ENCODE measurements at regions not wholly inside any gene's neighbourhood (a gene's known extent, or its start where the extent isn't known, plus 50 kb on each side); places are given as distances from the start of the nearest gene placed in this dataset.
A peak's percentile ranks its signal among the peaks of the same experiment; 100 is the strongest.

DNA sequence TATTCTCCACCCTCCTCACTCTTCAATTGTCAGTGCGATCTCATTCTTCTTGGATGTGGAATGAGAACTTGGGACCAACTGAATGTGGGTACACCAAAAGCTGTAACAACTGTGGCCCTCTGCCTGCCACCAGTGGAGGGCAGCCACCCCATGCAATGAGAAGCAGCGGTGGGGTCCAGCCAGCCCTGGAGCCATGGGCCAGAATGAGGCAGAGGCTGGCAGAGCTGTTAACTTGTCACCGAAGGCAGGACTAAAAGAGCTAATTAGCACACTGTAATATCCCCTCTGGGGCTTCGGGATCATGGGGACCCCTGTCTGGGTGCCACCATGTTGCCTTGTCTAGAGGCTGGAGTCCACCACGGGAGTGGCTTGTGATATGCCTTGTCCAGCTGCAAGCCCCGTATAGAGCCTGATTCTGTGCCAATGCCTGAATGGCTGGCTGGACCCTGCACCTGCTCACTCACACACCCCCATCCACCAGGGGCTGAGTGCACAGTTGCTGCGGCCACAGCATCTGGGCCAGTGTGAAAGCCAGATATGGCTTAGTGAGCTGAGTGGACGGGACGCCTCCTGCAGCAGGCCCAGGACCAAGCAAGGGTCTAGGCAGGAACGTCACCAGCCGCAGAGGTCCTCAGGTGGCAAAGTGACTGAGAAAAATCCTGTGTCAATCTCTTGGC, 680.5 kb downstream of the DSC3 start:
- Histone ChIP-seq H3K4me3 (no peak overlapping the region), H3K9me3 (no peaks in the 10 kb centered on the region), H3K4me1 (ENCODE audit: low read depth) (no peaks in the 10 kb centered on the region), H3K36me3 (ENCODE audit: low read depth) (no peaks in the 10 kb centered on the region)
- no peak for DNase-seq
- TF ChIP-seq, protein P1, sequence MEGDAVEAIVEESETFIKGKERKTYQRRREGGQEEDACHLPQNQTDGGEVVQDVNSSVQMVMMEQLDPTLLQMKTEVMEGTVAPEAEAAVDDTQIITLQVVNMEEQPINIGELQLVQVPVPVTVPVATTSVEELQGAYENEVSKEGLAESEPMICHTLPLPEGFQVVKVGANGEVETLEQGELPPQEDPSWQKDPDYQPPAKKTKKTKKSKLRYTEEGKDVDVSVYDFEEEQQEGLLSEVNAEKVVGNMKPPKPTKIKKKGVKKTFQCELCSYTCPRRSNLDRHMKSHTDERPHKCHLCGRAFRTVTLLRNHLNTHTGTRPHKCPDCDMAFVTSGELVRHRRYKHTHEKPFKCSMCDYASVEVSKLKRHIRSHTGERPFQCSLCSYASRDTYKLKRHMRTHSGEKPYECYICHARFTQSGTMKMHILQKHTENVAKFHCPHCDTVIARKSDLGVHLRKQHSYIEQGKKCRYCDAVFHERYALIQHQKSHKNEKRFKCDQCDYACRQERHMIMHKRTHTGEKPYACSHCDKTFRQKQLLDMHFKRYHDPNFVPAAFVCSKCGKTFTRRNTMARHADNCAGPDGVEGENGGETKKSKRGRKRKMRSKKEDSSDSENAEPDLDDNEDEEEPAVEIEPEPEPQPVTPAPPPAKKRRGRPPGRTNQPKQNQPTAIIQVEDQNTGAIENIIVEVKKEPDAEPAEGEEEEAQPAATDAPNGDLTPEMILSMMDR (IDR thresholded peaks at IDR 0.05) = no peak
- ATAC-seq = no peak
- intact Hi-C loops (cut with DNase I, micrococcal nuclease) = no loop called here

DNA sequence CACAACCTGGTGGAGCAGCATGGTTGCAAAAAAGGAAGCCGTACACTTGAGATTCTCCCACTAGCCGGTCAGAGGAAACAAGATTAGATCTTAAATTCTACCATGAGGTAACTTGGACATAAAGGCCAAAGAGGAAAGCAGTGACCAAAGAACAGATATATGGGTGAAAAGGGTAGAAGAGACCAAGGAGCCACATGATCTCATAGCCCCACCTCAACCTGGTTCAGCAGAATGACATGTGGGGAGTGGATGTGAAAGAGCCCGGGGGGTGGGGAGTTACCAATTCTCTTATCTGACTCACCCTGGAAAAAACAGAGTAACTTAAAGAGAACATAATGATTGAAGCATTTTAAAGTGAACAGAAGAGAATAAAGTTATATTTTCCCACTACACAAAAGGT, 683.0 kb downstream of the DSC3 start:
- Histone ChIP-seq H3K9me3 (no peaks in the 10 kb centered on the region), H3K4me3 (no peak overlapping the region), H3K36me3 (ENCODE audit: low read depth) (no peaks in the 10 kb centered on the region), H3K4me1 (ENCODE audit: low read depth) (no peaks in the 10 kb centered on the region)
- TF ChIP-seq, protein P1 (IDR thresholded peaks at IDR 0.05) = no peak
- ATAC-seq (no peak), DNase-seq (no peak)
- intact Hi-C loops (cut with DNase I, micrococcal nuclease) = no loop called here

DNA sequence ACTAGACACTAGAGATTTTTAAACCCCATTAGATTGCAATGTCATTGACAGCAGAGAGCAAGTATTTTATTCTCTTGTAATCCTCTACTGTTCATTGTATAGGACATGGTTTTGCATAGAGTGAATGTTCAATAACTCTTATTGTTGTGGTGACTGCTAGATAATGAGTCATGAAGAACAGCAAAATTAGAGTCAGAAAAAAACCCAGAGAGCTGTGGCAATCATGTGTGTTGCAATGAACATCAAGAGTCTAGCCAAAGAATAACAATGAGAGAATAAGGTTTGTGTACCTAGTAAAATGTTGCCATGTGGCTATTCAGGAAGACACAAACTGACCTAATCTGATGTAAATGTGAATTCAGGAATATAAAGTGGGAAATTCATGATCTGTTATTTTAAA, 684.0 kb downstream of the DSC3 start:
- ATAC-seq = no peak
- Histone ChIP-seq H3K4me3 (no peak overlapping the region), H3K4me1 (ENCODE audit: low read depth) (no peaks in the 10 kb centered on the region), H3K36me3 (ENCODE audit: low read depth) (no peaks in the 10 kb centered on the region), H3K9me3 (no peaks in the 10 kb centered on the region)
- no peak for DNase-seq
- intact Hi-C loops (cut with DNase I, micrococcal nuclease) = no loop called here
- TF ChIP-seq, protein P1 (IDR thresholded peaks at IDR 0.05) = no peak

DNA sequence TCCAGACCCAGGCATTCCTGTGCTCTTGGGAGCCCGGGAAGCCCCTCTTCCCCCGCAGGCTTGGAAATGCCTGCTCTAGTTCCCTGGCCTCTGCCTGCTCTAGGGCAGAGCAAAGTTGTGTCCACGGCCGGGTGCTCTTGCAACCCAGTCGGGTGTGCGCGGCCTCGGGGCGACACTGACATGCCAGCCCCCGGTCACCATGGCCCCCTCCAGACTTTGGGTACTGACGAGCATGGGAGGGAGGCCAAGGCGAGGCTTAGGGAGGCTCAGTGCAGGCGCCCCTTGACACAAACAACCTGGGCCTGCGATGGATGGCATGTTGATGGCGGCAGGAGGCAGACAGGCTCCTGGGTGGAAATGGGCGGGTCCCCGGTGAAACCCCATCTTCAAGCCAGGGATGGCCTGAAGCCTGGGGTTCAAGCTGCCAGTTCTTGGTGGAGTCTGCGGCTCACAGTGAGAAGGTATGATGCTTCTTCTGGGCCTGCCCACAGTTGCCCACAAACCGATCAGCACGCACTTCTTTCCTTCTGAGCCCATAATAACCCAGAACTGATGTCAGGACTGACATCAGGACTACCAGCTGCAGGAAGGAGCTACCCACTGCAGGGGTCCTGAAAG, 689.9 kb downstream of the DSC3 start:
- intact Hi-C loops (cut with DNase I, micrococcal nuclease) = no loop called here
- ATAC-seq (no peak), DNase-seq (peak in 1 of 3 donors; percentile 36)
- H3K4me3 ChIP-seq = no peak overlapping the region
- no peaks in the 10 kb centered on the region for H3K36me3 ChIP-seq (ENCODE audit: low read depth)
- H3K4me1 ChIP-seq (ENCODE audit: low read depth) = no peaks in the 10 kb centered on the region
- TF ChIP-seq, protein P1 (IDR thresholded peaks at IDR 0.05) = no peak
- no peaks in the 10 kb centered on the region for H3K9me3 ChIP-seq

DNA sequence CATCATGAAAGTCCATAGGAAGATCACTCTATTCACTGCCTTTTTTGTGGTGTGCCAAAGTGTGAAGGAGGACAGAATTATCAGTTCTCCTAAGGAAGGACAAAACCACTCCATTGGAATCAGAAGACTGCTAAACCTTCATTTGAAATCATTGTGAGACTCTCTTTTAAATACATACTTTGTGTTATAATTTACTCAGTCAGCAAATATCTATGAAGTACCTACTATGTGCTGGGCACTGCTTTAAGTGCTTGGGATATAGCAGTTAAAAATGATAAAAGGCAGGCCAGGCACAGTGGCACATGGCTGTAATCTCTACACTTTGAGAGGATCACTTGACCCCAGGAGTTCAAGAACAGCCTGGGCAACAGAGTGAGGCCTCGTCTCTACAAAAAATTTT, 692.3 kb downstream of the DSC3 start:
- H3K36me3 ChIP-seq (ENCODE audit: low read depth) = no peaks in the 10 kb centered on the region
- DNase-seq (no peak), ATAC-seq (no peak)
- TF ChIP-seq, protein P1 (IDR thresholded peaks at IDR 0.05) = no peak
- no peak overlapping the region for H3K4me3 ChIP-seq
- no peaks in the 10 kb centered on the region for H3K9me3 ChIP-seq
- H3K4me1 ChIP-seq (ENCODE audit: low read depth) = no peaks in the 10 kb centered on the region
- intact Hi-C loops (cut with DNase I, micrococcal nuclease) = no loop called here

Measured in mucosa of descending colon (tissue), 3 donors.